Fibroblast of lung (primary cell): ENCODE measurements at regions not wholly inside any gene's neighbourhood (a gene's known extent, or its start where the extent isn't known, plus 50 kb on each side); places are given as distances from the start of the nearest gene placed in this dataset.

Experiments used
- DNase-seq, 2 donors: peaks; one replicate each; pipeline versions ENCODE4 v3.0.0 to v3.0.0-alpha.2; 2010; ENCODE audit warnings: low read depth in 2 of 2
- H2AFZ ChIP-seq: 2 replicates; pipeline ENCODE4 v1.5.1; 2012; ENCODE audit warnings: low read length, control low read depth, inconsistent platforms
- H3K27ac ChIP-seq: 2 replicates; pipeline ENCODE4 v1.5.1; 2011; ENCODE audit warnings: low read length, control low read depth; ENCODE audit not compliant: insufficient read depth
- H3K27me3 ChIP-seq: 2 replicates; pipeline ENCODE4 v1.5.1; 2011; ENCODE audit warnings: mild to moderate bottlenecking, low read length; ENCODE audit not compliant: control insufficient read depth, insufficient read depth
- H3K36me3 ChIP-seq: 2 replicates; pipeline ENCODE4 v1.5.1; 2011; ENCODE audit warnings: low read length; ENCODE audit not compliant: control insufficient read depth, insufficient read depth
- H3K4me1 ChIP-seq: 2 replicates; pipeline ENCODE4 v1.5.1; 2011; ENCODE audit warnings: low read length; ENCODE audit not compliant: control insufficient read depth, insufficient read depth; ENCODE audit errors: extremely low read depth
- H3K4me2 ChIP-seq: 2 replicates; pipeline ENCODE4 v1.5.1; 2011; ENCODE audit warnings: low read length, control low read depth; ENCODE audit not compliant: insufficient read depth; ENCODE audit errors: extremely low read depth
- H3K4me3 ChIP-seq, 4 experiments: fragments of 200-600 bp in 1 of 4; sonication (generic) in 1 of 4; replicated peaks in 1 of 4; 2 replicates each; pipeline ENCODE4 v1.5.1; 2011 to 2016; ENCODE audit warnings: low read length in 4 of 4, low read depth in 3 of 4, mild to moderate bottlenecking in 3 of 4, control low read depth in 2 of 4, inconsistent platforms in 1 of 4, mixed read lengths in 1 of 4; ENCODE audit not compliant: insufficient read depth in 1 of 4; ENCODE audit errors: control extremely low read depth in 1 of 4
- H3K79me2 ChIP-seq: 2 replicates; pipeline ENCODE4 v1.5.1; 2012; ENCODE audit warnings: mild to moderate bottlenecking, low read length, inconsistent platforms; ENCODE audit not compliant: control insufficient read depth, insufficient read depth
- H3K9ac ChIP-seq: 2 replicates; pipeline ENCODE4 v1.5.1; 2011; ENCODE audit warnings: mild to moderate bottlenecking, low read length, control low read depth; ENCODE audit not compliant: insufficient read depth
- H3K9me3 ChIP-seq: 2 replicates; pipeline ENCODE4 v1.5.1; 2012; ENCODE audit warnings: low read depth, low read length; ENCODE audit not compliant: control insufficient read depth, insufficient read depth
- H4K20me1 ChIP-seq: 2 replicates; pipeline ENCODE4 v1.5.1; 2011; ENCODE audit warnings: low read length; ENCODE audit not compliant: control insufficient read depth, insufficient read depth; ENCODE audit errors: extremely low read depth
- CTCF ChIP-seq, 2 donors: IDR thresholded peaks in 1 of 2; conservative IDR thresholded peaks in 1 of 2; 1 replicate in 1 of 2; 2 replicates in 1 of 2; pipeline ENCODE4 v1.5.1; 2011 to 2012; ENCODE audit warnings: low read length in 2 of 2, control low read depth in 1 of 2, inconsistent platforms in 1 of 2, low read depth in 1 of 2, mild to moderate bottlenecking in 1 of 2
- EZH2 ChIP-seq: IDR thresholded peaks from 2 replicates; pipeline ENCODE4 v1.5.1; 2012; ENCODE audit warnings: low read length, control low read depth, mild to moderate bottlenecking; ENCODE audit errors: missing control alignments

GRCh38 chr1:213613549-213613948 lies 374.2 kb upstream of the PROX1 start:
- no peaks in the 10 kb centered on the region for H3K27me3 ChIP-seq
- no peak for DNase-seq
- no peaks in the 10 kb centered on the region for H3K36me3 ChIP-seq
- no peaks in the 10 kb centered on the region for H3K79me2 ChIP-seq
- H3K9ac ChIP-seq: no peak overlapping the region
- no peak overlapping the region for H2AFZ ChIP-seq
- no peak overlapping the region for H3K4me2 ChIP-seq
- H3K4me3 ChIP-seq: no peak overlapping the region
- H3K9me3 ChIP-seq: no peaks in the 10 kb centered on the region
- no peak overlapping the region for H3K27ac ChIP-seq
- H4K20me1 ChIP-seq: no peaks in the 10 kb centered on the region
- no peak for TF ChIP-seq EZH2
- TF ChIP-seq CTCF (conservative IDR thresholded peaks at IDR 0.05 in 1 of 2, IDR thresholded peaks at IDR 0.05 in 1 of 2; ENCODE audit: low read depth in 1 of 2, low read length in 2 of 2): no peak
- H3K4me1 ChIP-seq: no peaks in the 10 kb centered on the region

- Histone ChIP-seq H3K27ac (no peak overlapping the region), H3K9ac (no peak overlapping the region), H3K27me3 (no peaks in the 10 kb centered on the region), H3K4me3 (no peak overlapping the region), H3K36me3 (no peaks in the 10 kb centered on the region), H3K4me1 (no peaks in the 10 kb centered on the region), H3K9me3 (no peaks in the 10 kb centered on the region), H3K79me2 (no peaks in the 10 kb centered on the region), H4K20me1 (no peaks in the 10 kb centered on the region), H3K4me2 (no peak overlapping the region), H2AFZ (no peak overlapping the region)
- DNase-seq: no peak
- no peak for TF ChIP-seq CTCF (conservative IDR thresholded peaks at IDR 0.05 in 1 of 2, IDR thresholded peaks at IDR 0.05 in 1 of 2; ENCODE audit: low read depth in 1 of 2, low read length in 2 of 2)
- TF ChIP-seq EZH2: no peak
Observed at GRCh38 chr1:213615226-213615916, 372.4 kb upstream of the PROX1 start.

GRCh38 chr1:213617133-213617532 lies 370.6 kb upstream of the PROX1 start:
- no peak for TF ChIP-seq CTCF (conservative IDR thresholded peaks at IDR 0.05 in 1 of 2, IDR thresholded peaks at IDR 0.05 in 1 of 2; ENCODE audit: low read depth in 1 of 2, low read length in 2 of 2)
- no peak for TF ChIP-seq EZH2
- H3K36me3 ChIP-seq: no peaks in the 10 kb centered on the region
- no peaks in the 10 kb centered on the region for H3K79me2 ChIP-seq

More at GRCh38 chr1:213617133-213617532, 370.6 kb upstream of the PROX1 start:
- no peak overlapping the region for H3K9ac ChIP-seq
- no peak for DNase-seq
- no peak overlapping the region for H3K27ac ChIP-seq
- H3K9me3 ChIP-seq: no peaks in the 10 kb centered on the region
- H3K4me2 ChIP-seq: no peak overlapping the region
- no peaks in the 10 kb centered on the region for H3K4me1 ChIP-seq
- H3K27me3 ChIP-seq: no peaks in the 10 kb centered on the region
- no peak overlapping the region for H3K4me3 ChIP-seq
- H4K20me1 ChIP-seq: no peaks in the 10 kb centered on the region
- H2AFZ ChIP-seq: no peak overlapping the region
